Kidney (tissue), 13 donors: ENCODE measurements at regions not wholly inside any gene's neighbourhood (a gene's known extent, or its start where the extent isn't known, plus 50 kb on each side); places are given as distances from the start of the nearest gene placed in this dataset.

ENCODE experiments used
- DNase-seq, 5 donors: peaks; one replicate each; pipeline ENCODE4 v3.0.0-alpha.2; 2013 to 2020
- FAIRE-seq: peaks from 2 replicates; lab custom pipeline; 2012; peaks lifted over from hg19 to GRCh38; lab: Jason Lieb, UNC
- H3K27ac ChIP-seq, 2 donors: one replicate each; pipeline ENCODE4 v1.7.0; 2013; ENCODE audit warnings: low read depth in 2 of 2, low read length in 2 of 2, inconsistent platforms in 1 of 2
- H3K27me3 ChIP-seq: one replicate; pipeline ENCODE4 v1.7.1; 2013; ENCODE audit warnings: low read length, inconsistent platforms; ENCODE audit not compliant: control insufficient read depth, insufficient read depth
- H3K36me3 ChIP-seq, 3 donors: one replicate each; pipeline versions ENCODE4 v1.7.0 to v1.7.1; 2013; ENCODE audit warnings: low read length in 3 of 3, control low read depth in 1 of 3, inconsistent platforms in 1 of 3; ENCODE audit not compliant: insufficient read depth in 3 of 3, control insufficient read depth in 2 of 3
- H3K4me1 ChIP-seq, 3 donors: one replicate each; pipeline versions ENCODE4 v1.7.0 to v1.7.1; 2013; ENCODE audit warnings: low read length in 3 of 3, inconsistent platforms in 1 of 3, low read depth in 1 of 3; ENCODE audit not compliant: control insufficient read depth in 2 of 3, insufficient read depth in 2 of 3
- H3K4me3 ChIP-seq, 3 donors: one replicate each; pipeline versions ENCODE4 v1.7.0 to v1.8.1; 2013; ENCODE audit warnings: low read length in 3 of 3, control low read depth in 1 of 3, inconsistent platforms in 1 of 3
- H3K9ac ChIP-seq, 3 donors: one replicate each; pipeline versions ENCODE4 v1.7.0 to v1.7.1; 2013; ENCODE audit warnings: low read length in 3 of 3, control low read depth in 1 of 3, inconsistent platforms in 1 of 3
- H3K9me3 ChIP-seq, 3 donors: one replicate each; pipeline versions ENCODE4 v1.7.0 to v1.7.1; 2013; ENCODE audit warnings: low read length in 3 of 3, control low read depth in 1 of 3, inconsistent platforms in 1 of 3; ENCODE audit not compliant: control insufficient read depth in 2 of 3, insufficient read depth in 1 of 3
- intact Hi-C: fragments of 100-400 bp; cut with DNase I; formaldehyde crosslinking; loops from one replicate; pipeline ENCODE4 v1.11.1; 2022
- TF ChIP-seq, protein P1 (sequence below): IDR thresholded peaks from 3 replicates; pipeline ENCODE4 v1.5.1; 2012; ENCODE audit warnings: mild to moderate bottlenecking, moderate library complexity, borderline replicate concordance; ENCODE audit not compliant: insufficient read depth; ENCODE audit errors: extremely low read depth
- donor health status: control.
- donor health status: control.
- donor health status: control.
- donor health status: control.
- donor health status: control.
- donor health status: DM: yes; HTN: yes; CAD: no.
- donor health status: Normal renal cell carcinoma (clear cell type).

- FAIRE-seq = no peak
- no peak overlapping the region for H3K4me3 ChIP-seq
- no peaks in the 10 kb centered on the region for H3K4me1 ChIP-seq
- H3K36me3 ChIP-seq = no peaks in the 10 kb centered on the region
- DNase-seq = no peak
- H3K9ac ChIP-seq = no peak overlapping the region
- TF ChIP-seq, protein P1, sequence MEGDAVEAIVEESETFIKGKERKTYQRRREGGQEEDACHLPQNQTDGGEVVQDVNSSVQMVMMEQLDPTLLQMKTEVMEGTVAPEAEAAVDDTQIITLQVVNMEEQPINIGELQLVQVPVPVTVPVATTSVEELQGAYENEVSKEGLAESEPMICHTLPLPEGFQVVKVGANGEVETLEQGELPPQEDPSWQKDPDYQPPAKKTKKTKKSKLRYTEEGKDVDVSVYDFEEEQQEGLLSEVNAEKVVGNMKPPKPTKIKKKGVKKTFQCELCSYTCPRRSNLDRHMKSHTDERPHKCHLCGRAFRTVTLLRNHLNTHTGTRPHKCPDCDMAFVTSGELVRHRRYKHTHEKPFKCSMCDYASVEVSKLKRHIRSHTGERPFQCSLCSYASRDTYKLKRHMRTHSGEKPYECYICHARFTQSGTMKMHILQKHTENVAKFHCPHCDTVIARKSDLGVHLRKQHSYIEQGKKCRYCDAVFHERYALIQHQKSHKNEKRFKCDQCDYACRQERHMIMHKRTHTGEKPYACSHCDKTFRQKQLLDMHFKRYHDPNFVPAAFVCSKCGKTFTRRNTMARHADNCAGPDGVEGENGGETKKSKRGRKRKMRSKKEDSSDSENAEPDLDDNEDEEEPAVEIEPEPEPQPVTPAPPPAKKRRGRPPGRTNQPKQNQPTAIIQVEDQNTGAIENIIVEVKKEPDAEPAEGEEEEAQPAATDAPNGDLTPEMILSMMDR = no peak
- H3K27ac ChIP-seq = no peak overlapping the region
- intact Hi-C loops = no loop called here
- no peaks in the 10 kb centered on the region for H3K9me3 ChIP-seq
- H3K27me3 ChIP-seq = no peaks in the 10 kb centered on the region
Observed at GRCh38 chr2:65819963-65820362, 387.6 kb upstream of the SPRED2 start.

DNA sequence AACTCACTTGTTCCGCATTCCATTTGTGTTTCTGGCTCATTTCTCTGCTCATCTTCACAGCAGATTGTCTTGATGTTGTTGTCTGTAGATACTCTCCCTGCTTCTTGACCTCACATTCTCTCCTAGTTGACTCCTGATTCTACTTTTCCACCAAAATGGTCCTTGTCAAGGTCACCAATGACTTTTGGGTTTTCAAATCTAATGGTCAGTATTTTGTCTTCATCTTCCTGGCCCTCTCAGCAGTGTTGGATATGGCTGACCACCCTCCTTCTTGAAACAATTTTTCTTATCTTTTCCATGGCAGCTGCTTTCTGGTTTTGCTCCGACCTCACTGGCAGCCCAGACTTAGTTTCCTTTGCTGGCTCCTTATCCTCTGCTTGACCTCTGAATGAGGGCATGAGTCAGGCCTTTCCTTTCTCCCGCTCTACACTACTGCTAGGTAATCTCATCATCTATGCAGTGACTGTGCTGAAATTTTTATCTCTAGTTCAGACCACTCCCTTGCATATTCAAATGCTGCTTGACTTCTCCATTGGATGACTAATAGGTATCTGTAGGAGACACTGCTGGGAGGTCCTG is 386.6 kb upstream of the SPRED2 start:
- no peaks in the 10 kb centered on the region for H3K36me3 ChIP-seq
- no peak for FAIRE-seq
- H3K27me3 ChIP-seq = no peaks in the 10 kb centered on the region
- DNase-seq = no peak
- H3K4me3 ChIP-seq = no peak overlapping the region
- H3K9ac ChIP-seq = no peak overlapping the region
- intact Hi-C loops = no loop called here
- no peak overlapping the region for H3K27ac ChIP-seq
- H3K4me1 ChIP-seq = no peaks in the 10 kb centered on the region
- TF ChIP-seq, protein P1 = no peak
- no peaks in the 10 kb centered on the region for H3K9me3 ChIP-seq

DNA sequence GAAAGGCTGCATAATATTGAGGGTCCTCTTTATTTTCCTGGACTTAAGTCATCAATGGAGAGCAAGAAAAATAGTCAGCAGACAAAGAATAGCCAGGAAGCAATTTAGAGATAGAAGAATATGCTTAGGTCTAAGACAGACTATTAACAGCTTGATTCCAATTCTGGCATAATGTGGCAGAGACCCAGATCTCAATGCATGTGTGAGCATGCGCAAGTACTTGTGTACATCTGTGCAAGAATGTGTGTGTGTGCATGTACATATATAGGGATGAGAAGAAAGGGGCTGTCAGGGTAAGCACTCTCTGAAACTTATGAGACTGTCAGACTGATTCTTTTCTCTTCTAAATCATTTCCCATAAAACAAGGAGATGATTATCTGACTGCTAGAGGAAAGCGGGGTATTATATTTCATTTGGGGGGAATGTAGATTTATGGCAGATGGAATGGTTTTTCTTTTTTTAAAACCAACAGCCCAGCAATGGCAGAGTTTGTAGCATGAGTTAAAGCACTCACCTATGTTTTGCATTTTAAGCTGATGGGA is 381.3 kb upstream of the SPRED2 start:
- TF ChIP-seq, protein P1 = no peak
- H3K27ac ChIP-seq = no peak overlapping the region
- no peaks in the 10 kb centered on the region for H3K36me3 ChIP-seq
- DNase-seq = peak in 2 of 5 donors; percentile 23 to 50
- intact Hi-C loops = no loop called here
- FAIRE-seq = no peak
- H3K9me3 ChIP-seq = no peaks in the 10 kb centered on the region
- H3K4me1 ChIP-seq = no peaks in the 10 kb centered on the region
- no peak overlapping the region for H3K9ac ChIP-seq
- H3K27me3 ChIP-seq = no peaks in the 10 kb centered on the region
- H3K4me3 ChIP-seq = no peak overlapping the region
